SU-DHL-6 (cell line): ENCODE measurements at regions not wholly inside any gene's neighbourhood (a gene's known extent, or its start where the extent isn't known, plus 50 kb on each side); places are given as distances from the start of the nearest gene placed in this dataset.

Experiments
- H2AFZ ChIP-seq: fragments of 200-600 bp; sonication (generic); 2 replicates; pipeline ENCODE4 v1.6.1; 2014; ENCODE audit warnings: low read depth, mild to moderate bottlenecking, moderate library complexity, mixed read lengths, antibody characterized with exemption, low read length; ENCODE audit not compliant: severe bottlenecking
- H3F3A ChIP-seq: fragments of 200-600 bp; shearing (Covaris generic); 2 replicates; pipeline ENCODE4 v1.6.0; 2016; ENCODE audit warnings: antibody characterized with exemption, mild to moderate bottlenecking; ENCODE audit not compliant: insufficient read depth
- H3K27ac ChIP-seq: fragments of 200-600 bp; sonication (generic); 2 replicates; pipeline ENCODE4 v1.5.1; 2016; ENCODE audit warnings: low read depth, mild to moderate bottlenecking, low read length, moderate library complexity, mixed read lengths
- H3K27me3 ChIP-seq: fragments of 200-600 bp; sonication (generic), shearing (Covaris generic); 2 replicates; pipeline ENCODE4 v1.6.0; 2014; ENCODE audit warnings: mild to moderate bottlenecking, low read length
- H3K36me3 ChIP-seq: fragments of 200-600 bp; sonication (generic); 2 replicates; pipeline ENCODE4 v1.6.1; 2014; ENCODE audit warnings: mild to moderate bottlenecking, low read length, mixed read lengths
- H3K4me2 ChIP-seq: fragments of 300-600, 200-600 bp; shearing (Covaris generic), sonication (generic); 2 replicates; pipeline ENCODE4 v1.6.0; 2014; ENCODE audit warnings: low read length, low read depth, mild to moderate bottlenecking; ENCODE audit not compliant: poor library complexity, severe bottlenecking
- H3K4me3 ChIP-seq: fragments of 200-600 bp; sonication (generic); 2 replicates; pipeline ENCODE4 v1.5.1; 2014; ENCODE audit warnings: antibody characterized with exemption, low read length, mild to moderate bottlenecking, mixed read lengths; ENCODE audit not compliant: insufficient read depth, poor library complexity, severe bottlenecking
- H3K79me2 ChIP-seq: fragments of 200-600 bp; sonication (generic); 2 replicates; pipeline ENCODE4 v1.6.1; 2014; ENCODE audit warnings: mild to moderate bottlenecking, low read length, moderate library complexity; ENCODE audit not compliant: insufficient read depth
- H3K9ac ChIP-seq: fragments of 200-600 bp; sonication (generic); 2 replicates; pipeline ENCODE4 v1.7.0; 2014; ENCODE audit warnings: mild to moderate bottlenecking, low read length
- H3K9me2 ChIP-seq: fragments of 200-600 bp; sonication (generic); replicated peaks from 2 replicates; pipeline ENCODE4 v1.6.1; 2014; ENCODE audit warnings: low read length; ENCODE audit not compliant: insufficient read depth
- H3K9me3 ChIP-seq: fragments of 200-600 bp; sonication (generic); 2 replicates; pipeline ENCODE4 v1.6.1; 2014; ENCODE audit warnings: low read length, mixed read lengths; ENCODE audit not compliant: insufficient read depth
- H4K20me1 ChIP-seq: fragments of 200-600 bp; sonication (generic); 2 replicates; pipeline ENCODE4 v1.6.1; 2014; ENCODE audit warnings: low read depth, mild to moderate bottlenecking, antibody characterized with exemption, low read length, moderate library complexity, mixed read lengths
- CTCF ChIP-seq: fragments of 200-600 bp; sonication (generic); IDR thresholded peaks from one replicate; pipeline ENCODE4 v1.5.1; 2017; ENCODE audit warnings: antibody characterized with exemption, mild to moderate bottlenecking, low read length, moderate library complexity; ENCODE audit not compliant: insufficient read depth, poor library complexity, severe bottlenecking
- EZH2phosphoT487 ChIP-seq: fragments of 200-600 bp; sonication (generic), shearing (Covaris generic); conservative IDR thresholded peaks from 2 replicates; pipeline ENCODE4 v1.6.1; 2018; ENCODE audit warnings: mild to moderate bottlenecking, antibody characterized with exemption, low read length, moderate library complexity, mixed read lengths

GRCh38 chr6:9647599-9647998 is 767.3 kb downstream of the TFAP2A start:
- H3K27ac ChIP-seq = no peak overlapping the region
- H3K36me3 ChIP-seq = no peaks in the 10 kb centered on the region
- no peak overlapping the region for H3K4me2 ChIP-seq
- H3K9me3 ChIP-seq = no peaks in the 10 kb centered on the region
- no peak for TF ChIP-seq CTCF
- no peak for TF ChIP-seq EZH2phosphoT487
- no peak overlapping the region for H3K4me3 ChIP-seq
- no peaks in the 10 kb centered on the region for H3F3A ChIP-seq
- no peak overlapping the region for H2AFZ ChIP-seq
- H3K79me2 ChIP-seq = no peaks in the 10 kb centered on the region
- no peak overlapping the region for H3K9ac ChIP-seq
- H4K20me1 ChIP-seq = no peaks in the 10 kb centered on the region
- H3K9me2 ChIP-seq = no peaks in the 10 kb centered on the region
- no peaks in the 10 kb centered on the region for H3K27me3 ChIP-seq

- Histone ChIP-seq H3K9me2 (no peaks in the 10 kb centered on the region), H3K9ac (no peak overlapping the region), H3K79me2 (no peaks in the 10 kb centered on the region), H3K4me2 (no peak overlapping the region), H3K36me3 (no peaks in the 10 kb centered on the region), H3F3A (no peaks in the 10 kb centered on the region), H3K4me3 (no peak overlapping the region), H3K27me3 (no peaks in the 10 kb centered on the region), H3K27ac (no peak overlapping the region), H4K20me1 (no peaks in the 10 kb centered on the region), H3K9me3 (no peaks in the 10 kb centered on the region), H2AFZ (no peak overlapping the region)
- TF ChIP-seq CTCF (no peak), EZH2phosphoT487 (no peak)
Measured at GRCh38 chr6:9647071-9647445, 767.8 kb downstream of the TFAP2A start.

DNA sequence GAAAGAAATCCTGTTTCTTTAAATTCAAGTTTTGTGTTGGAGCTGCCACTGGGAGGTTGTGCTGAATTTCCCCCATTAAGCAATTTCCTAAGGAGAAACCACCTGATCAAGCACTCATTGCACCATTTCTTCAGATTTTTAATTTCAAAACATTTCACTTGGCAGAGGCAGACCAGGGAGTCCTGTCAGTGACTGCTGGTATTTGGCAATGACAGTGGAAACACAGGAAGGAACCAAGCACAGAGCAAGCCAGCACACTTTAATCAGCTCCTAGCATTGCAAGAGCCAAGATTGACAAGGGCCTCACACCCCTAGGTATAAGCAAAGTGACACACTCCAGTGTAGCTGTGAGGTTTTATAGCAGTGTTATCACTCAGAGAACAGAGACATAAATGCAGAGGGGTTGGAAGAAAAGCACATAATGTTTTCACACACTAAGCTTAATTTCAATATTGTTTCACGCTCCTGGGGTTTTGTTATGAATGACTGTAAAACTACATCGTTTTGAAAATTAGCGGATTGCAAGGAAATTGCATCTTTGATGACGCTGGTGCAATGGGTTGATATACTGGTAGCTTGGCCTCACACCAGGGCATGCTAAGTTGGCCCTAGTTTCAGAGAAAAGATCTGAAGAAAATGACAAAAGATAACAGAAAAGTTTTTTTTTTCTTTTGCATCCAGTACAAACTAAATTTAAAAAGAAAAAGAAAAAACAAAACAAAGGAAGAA is 768.4 kb downstream of the TFAP2A start:
- Histone ChIP-seq H3K4me3 (no peak overlapping the region), H4K20me1 (no peaks in the 10 kb centered on the region), H2AFZ (no peak overlapping the region), H3K9me2 (no peaks in the 10 kb centered on the region), H3K36me3 (no peaks in the 10 kb centered on the region), H3K27me3 (no peaks in the 10 kb centered on the region), H3K9ac (no peak overlapping the region), H3K27ac (no peak overlapping the region), H3F3A (no peaks in the 10 kb centered on the region), H3K79me2 (no peaks in the 10 kb centered on the region), H3K4me2 (no peak overlapping the region), H3K9me3 (no peaks in the 10 kb centered on the region)
- TF ChIP-seq CTCF (no peak), EZH2phosphoT487 (no peak)
